Naive thymus-derived CD4-positive, alpha-beta T cell (primary cell): ENCODE measurements at regions not wholly inside any gene's neighbourhood (a gene's known extent, or its start where the extent isn't known, plus 50 kb on each side); places are given as distances from the start of the nearest gene placed in this dataset.

Experiments used
- ATAC-seq: fragments of 150-1000 bp; cut with Tn5 transposase; 2 replicates; pipeline ENCODE4 v1.10.0; 2021; ENCODE audit warnings: mild to moderate bottlenecking, moderate library complexity
- CTCF ChIA-PET: fragments of 350-600 bp; sonication (Branson Sonifier 250); formaldehyde crosslinking; loops from one replicate; lab custom pipeline; 2021; ENCODE audit warnings: antibody characterized with exemption; lab: Charles Lee
- POLR2A ChIA-PET: fragments of 350-600 bp; sonication (Branson Sonifier 250); formaldehyde crosslinking; loops from one replicate; lab custom pipeline; 2021; ENCODE audit warnings: antibody characterized with exemption, inconsistent platforms; lab: Charles Lee
- DNase-seq, 9 donors: peaks; one replicate each; pipeline versions ENCODE4 v3.0.0 to v3.0.0-alpha.2; 2020 to 2022; ENCODE audit warnings: mixed read lengths in 1 of 9
- H3K27ac ChIP-seq: one replicate; pipeline ENCODE4 v1.7.0; 2013; ENCODE audit warnings: mild to moderate bottlenecking, low read depth, low read length, moderate library complexity
- H3K27me3 ChIP-seq, 2 donors: one replicate each; pipeline ENCODE4 v1.7.0; 2013; ENCODE audit warnings: low read length in 2 of 2, mild to moderate bottlenecking in 2 of 2, moderate library complexity in 2 of 2; ENCODE audit not compliant: control insufficient read depth in 2 of 2, insufficient read depth in 2 of 2
- H3K36me3 ChIP-seq, 3 experiments: 1 replicate in 2 of 3; 2 replicates in 1 of 3; pipeline ENCODE4 v1.7.0; 2013; ENCODE audit warnings: low read length in 3 of 3, mild to moderate bottlenecking in 3 of 3, moderate library complexity in 1 of 3; ENCODE audit not compliant: insufficient read depth in 3 of 3, control insufficient read depth in 2 of 3
- H3K4me1 ChIP-seq, 2 donors: one replicate each; pipeline ENCODE4 v1.7.0; 2013; ENCODE audit warnings: low read length in 2 of 2, mild to moderate bottlenecking in 2 of 2, moderate library complexity in 1 of 2; ENCODE audit not compliant: control insufficient read depth in 2 of 2, insufficient read depth in 2 of 2
- H3K4me3 ChIP-seq: 2 replicates; pipeline ENCODE4 v1.7.0; 2013; ENCODE audit warnings: mild to moderate bottlenecking, low read length
- H3K9me3 ChIP-seq, 3 experiments: 1 replicate in 2 of 3; 2 replicates in 1 of 3; pipeline ENCODE4 v1.7.0; 2013; ENCODE audit warnings: low read length in 3 of 3; ENCODE audit not compliant: control insufficient read depth in 2 of 3
- H3K27ac Mint-ChIP-seq, 9 donors: one replicate each; pipeline ENCODE4 v1.8.0; 2020 to 2022; ENCODE audit warnings: mixed read lengths in 9 of 9, mild to moderate bottlenecking in 8 of 9, moderate library complexity in 5 of 9, inconsistent platforms in 2 of 9
- H3K27me3 Mint-ChIP-seq, 5 donors: one replicate each; pipeline ENCODE4 v1.8.0; 2021 to 2022; ENCODE audit warnings: mixed read lengths in 5 of 5, mild to moderate bottlenecking in 1 of 5
- H3K36me3 Mint-ChIP-seq, 5 donors: one replicate each; pipeline ENCODE4 v1.8.0; 2020 to 2022; ENCODE audit warnings: mixed read lengths in 5 of 5, mild to moderate bottlenecking in 3 of 5, inconsistent platforms in 1 of 5
- H3K4me1 Mint-ChIP-seq, 7 donors: one replicate each; pipeline ENCODE4 v1.8.0; 2020 to 2022; ENCODE audit warnings: mixed read lengths in 7 of 7, mild to moderate bottlenecking in 3 of 7, inconsistent platforms in 1 of 7
- H3K4me3 Mint-ChIP-seq, 10 donors: one replicate each; pipeline ENCODE4 v1.8.0; 2020 to 2022; ENCODE audit warnings: mild to moderate bottlenecking in 10 of 10, mixed read lengths in 10 of 10, moderate library complexity in 6 of 10, inconsistent platforms in 2 of 10
- H3K9me3 Mint-ChIP-seq, 11 donors: one replicate each; pipeline ENCODE4 v1.8.0; 2020 to 2022; ENCODE audit warnings: mixed read lengths in 11 of 11, mild to moderate bottlenecking in 4 of 11, inconsistent platforms in 1 of 11, moderate library complexity in 1 of 11
- intact Hi-C, 2 donors: fragments of 100-400 bp; cut with micrococcal nuclease; formaldehyde crosslinking; loops; one replicate each; pipeline ENCODE4 v1.15.1; 2023

DNA sequence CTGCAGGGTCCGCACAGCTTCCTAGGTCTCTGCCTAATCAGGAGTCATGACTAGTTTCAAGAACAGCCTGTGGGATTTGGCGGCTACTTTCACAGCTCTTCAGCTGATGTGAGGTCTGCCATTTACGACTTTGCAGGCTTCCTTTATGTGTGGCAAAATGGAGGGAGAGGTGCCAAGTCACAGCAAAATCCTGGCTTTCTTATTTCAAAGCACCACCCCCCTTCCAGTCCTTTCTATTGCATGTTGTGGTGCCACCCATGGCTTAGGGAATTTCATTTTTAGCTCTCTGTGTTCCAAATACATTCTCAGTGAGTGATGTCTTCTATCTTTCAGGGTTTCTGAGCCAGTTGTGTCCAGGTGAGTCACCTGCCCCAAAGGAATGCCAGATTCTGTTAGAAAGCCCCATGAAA, 75.1 kb upstream of the WLS start:
- Mint-ChIP-seq H3K4me1 (no peaks in the 10 kb centered on the region), H3K4me3 (no peak overlapping the region), H3K36me3 (no peaks in the 10 kb centered on the region), H3K27me3 (no peaks in the 10 kb centered on the region), H3K9me3 (peaks cover 0 to 3% (median 0%) of the 10 kb centered on the region in 11 donors), H3K27ac (no peak overlapping the region)
- no peak for DNase-seq
- intact Hi-C loops: no loop called here
- ChIA-PET POLR2A (no interaction called here), CTCF (interaction anchor here (0.7 kb wide), 1 partner anchor 96 kb away, joined by 3 read pairs; no protein-coding TSS in a partner anchor)
- H3K4me3 ChIP-seq: no peak overlapping the region
- H3K27me3 ChIP-seq: no peaks in the 10 kb centered on the region
- H3K36me3 ChIP-seq: no peaks in the 10 kb centered on the region
- ATAC-seq: no peak
- H3K27ac ChIP-seq: no peak overlapping the region
- H3K9me3 ChIP-seq: no peaks in the 10 kb centered on the region
- H3K4me1 ChIP-seq: no peaks in the 10 kb centered on the region

- no peaks in the 10 kb centered on the region for H3K36me3 Mint-ChIP-seq
- POLR2A ChIA-PET: no interaction called here
- CTCF ChIA-PET: no interaction called here
- no peaks in the 10 kb centered on the region for H3K4me1 Mint-ChIP-seq
- intact Hi-C loops: no loop called here
- H3K9me3 Mint-ChIP-seq: peaks cover 0 to 7% (median 0%) of the 10 kb centered on the region in 11 donors
- H3K4me3 Mint-ChIP-seq: no peak overlapping the region
- H3K27me3 ChIP-seq: no peaks in the 10 kb centered on the region
- no peak overlapping the region for H3K4me3 ChIP-seq
- DNase-seq (no peak), ATAC-seq (no peak)
- H3K27ac ChIP-seq: no peak overlapping the region
- H3K27ac Mint-ChIP-seq: no peak overlapping the region
- H3K27me3 Mint-ChIP-seq: peaks cover 0 to 10% (median 4%) of the 10 kb centered on the region in 5 donors
- no peaks in the 10 kb centered on the region for H3K36me3 ChIP-seq
- no peaks in the 10 kb centered on the region for H3K4me1 ChIP-seq
- H3K9me3 ChIP-seq: no peaks in the 10 kb centered on the region
Observed at GRCh38 chr1:68301471-68302001, 69.2 kb upstream of the WLS start.

DNA sequence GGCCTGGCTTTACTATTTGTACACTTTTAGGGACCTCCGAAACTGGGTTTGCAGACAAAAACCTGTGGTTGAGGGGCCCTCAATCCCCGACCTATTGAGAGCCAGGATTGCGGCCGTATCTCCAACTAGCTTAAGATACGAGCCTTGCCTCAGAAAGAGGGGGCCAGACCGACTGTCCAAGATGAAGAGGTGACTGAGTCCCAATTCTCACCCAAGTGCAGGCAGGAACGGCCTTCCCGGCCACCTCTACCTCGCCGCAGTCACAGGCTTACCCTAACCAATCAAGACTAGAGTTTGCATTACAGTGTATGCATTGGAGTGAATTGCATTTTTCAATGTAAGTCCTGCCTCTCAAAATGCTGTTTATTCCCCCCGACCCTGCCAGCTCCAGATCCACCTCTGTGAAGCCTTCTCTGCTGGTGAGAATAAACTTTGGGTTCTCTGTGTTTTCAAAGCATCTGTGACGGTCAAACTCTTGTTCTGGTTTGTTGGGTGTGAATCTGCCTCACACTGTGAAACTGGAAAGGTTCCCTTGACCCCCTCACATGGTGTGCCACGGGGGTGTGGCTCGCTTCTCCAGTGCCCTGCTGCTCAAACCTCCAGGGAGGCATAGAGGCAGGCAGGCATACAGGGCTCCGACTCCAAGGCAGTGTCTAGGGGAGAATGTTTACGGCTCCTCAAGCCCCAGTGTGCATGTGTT, 62.2 kb upstream of the WLS start:
- ChIA-PET CTCF (no interaction called here), POLR2A (no interaction called here)
- Histone ChIP-seq H3K27me3 (no peaks in the 10 kb centered on the region), H3K9me3 (no peaks in the 10 kb centered on the region), H3K4me3 (no peak overlapping the region), H3K4me1 (no peaks in the 10 kb centered on the region), H3K36me3 (no peaks in the 10 kb centered on the region), H3K27ac (no peak overlapping the region)
- Mint-ChIP-seq H3K4me1 (peaks cover 0 to 5% (median 0%) of the 10 kb centered on the region in 7 donors), H3K27ac (no peak overlapping the region), H3K4me3 (no peak overlapping the region), H3K9me3 (peaks cover 0 to 5% (median 2%) of the 10 kb centered on the region in 11 donors), H3K27me3 (peaks cover 3 to 16% (median 4%) of the 10 kb centered on the region in 5 donors), H3K36me3 (no peaks in the 10 kb centered on the region)
- intact Hi-C loops: no loop called here
- DNase-seq (no peak), ATAC-seq (no peak)

DNA sequence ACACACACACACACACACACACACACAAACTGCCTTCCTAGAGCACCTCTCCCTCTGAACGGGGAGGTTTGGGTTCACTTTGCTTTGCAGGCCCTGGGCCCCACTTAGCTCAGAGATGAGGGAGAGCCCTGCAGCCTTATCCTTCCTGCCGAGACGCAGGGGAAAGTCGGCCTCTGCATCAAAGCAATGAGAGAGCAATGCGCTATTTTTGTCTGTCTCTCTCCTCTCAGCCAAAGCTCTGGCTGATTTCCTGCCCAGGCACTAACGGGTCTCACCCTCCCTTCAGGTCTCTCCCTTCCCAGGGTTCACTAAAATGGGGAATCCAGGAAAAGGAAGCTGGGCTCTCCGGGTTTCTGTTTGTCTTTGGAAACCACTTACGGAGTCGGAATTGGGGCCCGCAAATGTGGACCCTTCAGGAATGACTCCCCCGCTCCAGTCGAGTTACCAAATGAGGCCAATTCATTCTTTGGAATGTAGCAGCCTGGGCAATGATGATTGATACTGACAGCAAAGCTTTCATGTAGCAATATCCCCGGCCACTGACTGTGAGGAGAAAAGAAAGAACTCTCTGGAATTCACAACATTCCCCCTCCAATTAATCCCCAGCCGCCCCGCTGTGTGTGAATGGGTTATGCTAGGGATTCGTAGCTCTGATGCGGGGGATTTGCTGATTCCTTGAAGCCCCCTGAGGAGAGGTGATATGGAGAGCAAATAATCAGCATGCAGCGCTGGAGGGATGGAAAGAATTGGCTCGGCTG, 61.5 kb upstream of the WLS start:
- CTCF ChIA-PET: no interaction called here

DNA sequence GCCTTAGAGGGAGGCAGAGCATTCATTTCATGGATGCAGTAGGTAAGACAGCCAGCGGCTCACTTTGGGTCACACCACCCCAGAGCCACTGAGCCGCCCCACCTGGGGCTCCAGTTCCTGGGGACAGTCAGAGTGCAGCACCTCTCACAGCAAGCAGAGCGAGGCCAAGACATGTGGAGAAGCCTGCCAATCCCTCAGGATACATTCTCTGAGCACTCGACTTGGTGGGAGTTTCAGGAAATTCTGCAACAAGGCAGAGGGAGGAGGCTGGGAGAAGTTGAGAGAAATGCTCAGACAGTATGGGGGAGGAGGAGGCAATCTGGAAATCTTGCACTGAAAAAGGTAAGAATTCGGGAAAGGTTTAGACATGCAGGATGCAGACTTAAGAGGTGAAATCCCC, 60.8 kb upstream of the WLS start:
- DNase-seq (no peak), ATAC-seq (no peak)
- H3K27ac ChIP-seq: no peak overlapping the region
- ChIA-PET POLR2A (no interaction called here), CTCF (no interaction called here)
- intact Hi-C loops: no loop called here
- H3K27ac Mint-ChIP-seq: no peak overlapping the region
- peaks cover 0 to 12% (median 4%) of the 10 kb centered on the region in 5 donors for H3K27me3 Mint-ChIP-seq
- no peaks in the 10 kb centered on the region for H3K27me3 ChIP-seq
- H3K4me3 Mint-ChIP-seq: no peak overlapping the region
- no peaks in the 10 kb centered on the region for H3K36me3 Mint-ChIP-seq
- no peaks in the 10 kb centered on the region for H3K9me3 ChIP-seq
- H3K4me1 Mint-ChIP-seq: peaks cover 0 to 5% (median 0%) of the 10 kb centered on the region in 7 donors
- no peaks in the 10 kb centered on the region for H3K36me3 ChIP-seq
- no peak overlapping the region for H3K4me3 ChIP-seq
- H3K4me1 ChIP-seq: no peaks in the 10 kb centered on the region
- H3K9me3 Mint-ChIP-seq: peaks cover 0 to 5% (median 2%) of the 10 kb centered on the region in 11 donors

More for the DNA sequence above, 61.5 kb upstream of the WLS start:
- no peaks in the 10 kb centered on the region for H3K9me3 ChIP-seq
- no peak overlapping the region for H3K4me3 ChIP-seq
- H3K36me3 ChIP-seq: no peaks in the 10 kb centered on the region
- H3K4me1 ChIP-seq: no peaks in the 10 kb centered on the region
- no peak overlapping the region for H3K4me3 Mint-ChIP-seq
- intact Hi-C loops: no loop called here
- DNase-seq (no peak), ATAC-seq (no peak)
- POLR2A ChIA-PET: no interaction called here
- no peak overlapping the region for H3K27ac ChIP-seq
- peaks cover 0 to 5% (median 0%) of the 10 kb centered on the region in 7 donors for H3K4me1 Mint-ChIP-seq
- H3K27me3 ChIP-seq: no peaks in the 10 kb centered on the region
- no peak overlapping the region for H3K27ac Mint-ChIP-seq
- H3K36me3 Mint-ChIP-seq: no peaks in the 10 kb centered on the region
- peaks cover 3 to 16% (median 4%) of the 10 kb centered on the region in 5 donors for H3K27me3 Mint-ChIP-seq
- H3K9me3 Mint-ChIP-seq: peaks cover 0 to 5% (median 2%) of the 10 kb centered on the region in 11 donors

- POLR2A ChIA-PET: no interaction called here
- Mint-ChIP-seq H3K36me3 (no peaks in the 10 kb centered on the region), H3K9me3 (peaks cover 0 to 5% (median 0%) of the 10 kb centered on the region in 11 donors), H3K4me1 (peaks cover 0 to 5% (median 0%) of the 10 kb centered on the region in 7 donors), H3K27ac (no peak overlapping the region), H3K27me3 (peaks cover 0 to 6% (median 3%) of the 10 kb centered on the region in 5 donors), H3K4me3 (no peak overlapping the region)
- Histone ChIP-seq H3K4me3 (no peak overlapping the region), H3K36me3 (no peaks in the 10 kb centered on the region), H3K27ac (no peak overlapping the region), H3K27me3 (no peaks in the 10 kb centered on the region), H3K9me3 (no peaks in the 10 kb centered on the region), H3K4me1 (no peaks in the 10 kb centered on the region)
- CTCF ChIA-PET: no interaction called here
- DNase-seq: no peak
- ATAC-seq: peak; percentile 45
- intact Hi-C loops: no loop called here
Observed at GRCh38 chr1:68291688-68292384, 59.5 kb upstream of the WLS start.
